ENCODE measurements at regions not wholly inside any gene's neighbourhood (a gene's known extent, or its start where the extent isn't known, plus 50 kb on each side); places are given as distances from the start of the nearest gene placed in this dataset.

GRCh38 chr14:78073028-78073427 is 97.1 kb upstream of the NRXN3 start:
- DNase-seq (ENCODE audit: low read depth), result no peak

- DNase-seq (ENCODE audit: low read depth), result no peak
These were observed 95.6 kb upstream of the NRXN3 start for GRCh38 chr14:78074561-78074960.

- DNase-seq (ENCODE audit: low read depth), result no peak
These were observed 95.1 kb upstream of the NRXN3 start for GRCh38 chr14:78075033-78075432.

- DNase-seq (ENCODE audit: low read depth), result no peak
These were observed 94.5 kb upstream of the NRXN3 start for GRCh38 chr14:78075555-78076277.

GRCh38 chr14:78081245-78081644 is 88.9 kb upstream of the NRXN3 start:
- no peak for DNase-seq (ENCODE audit: low read depth)

GRCh38 chr14:78083837-78084236 is 86.3 kb upstream of the NRXN3 start:
- no peak for DNase-seq (ENCODE audit: low read depth)

GRCh38 chr14:78086342-78086741 is 83.8 kb upstream of the NRXN3 start:
- DNase-seq (ENCODE audit: low read depth), result no peak

GRCh38 chr14:78088916-78089315 is 81.3 kb upstream of the NRXN3 start:
- DNase-seq (ENCODE audit: low read depth), result no peak

GRCh38 chr14:78090864-78091263 is 79.3 kb upstream of the NRXN3 start:
- DNase-seq (ENCODE audit: low read depth), result no peak

- DNase-seq (ENCODE audit: low read depth), result no peak
These were observed 78.8 kb upstream of the NRXN3 start for GRCh38 chr14:78091361-78091760.

GRCh38 chr14:78092040-78092439 is 78.1 kb upstream of the NRXN3 start:
- DNase-seq (ENCODE audit: low read depth), result no peak

GRCh38 chr14:78103271-78103670 is 66.9 kb upstream of the NRXN3 start:
- no peak for DNase-seq (ENCODE audit: low read depth)

GRCh38 chr14:78104160-78104559 is 66.0 kb upstream of the NRXN3 start:
- no peak for DNase-seq (ENCODE audit: low read depth)

GRCh38 chr14:78104655-78105054 is 65.5 kb upstream of the NRXN3 start:
- DNase-seq (ENCODE audit: low read depth), result no peak

- no peak for DNase-seq (ENCODE audit: low read depth)
These were observed 63.8 kb upstream of the NRXN3 start for GRCh38 chr14:78106381-78106780.

- no peak for DNase-seq (ENCODE audit: low read depth)
These were observed 63.0 kb upstream of the NRXN3 start for GRCh38 chr14:78107166-78107565.

- no peak for DNase-seq (ENCODE audit: low read depth)
These were observed 50.7 kb upstream of the NRXN3 start for GRCh38 chr14:78119440-78119839.

All from forelimb muscle (tissue), 1 donor.